ENCODE measurements at regions not wholly inside any gene's neighbourhood (a gene's known extent, or its start where the extent isn't known, plus 50 kb on each side); places are given as distances from the start of the nearest gene placed in this dataset.
A peak's percentile ranks its signal among the peaks of the same experiment; 100 is the strongest.

- no peak for TF ChIP-seq CTCF (IDR thresholded peaks at IDR 0.05)
- no peak for DNase-seq (ENCODE audit: low spot score in 2 of 2)
These were observed 1248.5 kb upstream of the LRRN3 start for GRCh38 chr7:109842386-109842785.

GRCh38 chr7:109844362-109844761 is 1246.6 kb upstream of the LRRN3 start:
- Histone ChIP-seq H3K27ac (no peak overlapping the region), H3K36me3 (no peaks in the 10 kb centered on the region), H3K4me1 (no peaks in the 10 kb centered on the region), H3K27me3 (no peaks in the 10 kb centered on the region), H3K4me3 (no peak overlapping the region), H3K9me3 (no peaks in the 10 kb centered on the region)
- intact Hi-C loops (cut with DNase I): no loop called here
- DNase-seq (ENCODE audit: low spot score in 2 of 2): no peak
- TF ChIP-seq CTCF (IDR thresholded peaks at IDR 0.05): peak in 1 of 3 experiments; percentile 28

More at GRCh38 chr7:109842386-109842785, 1248.5 kb upstream of the LRRN3 start:
- H3K36me3 ChIP-seq: no peaks in the 10 kb centered on the region
- no peaks in the 10 kb centered on the region for H3K27me3 ChIP-seq
- no peaks in the 10 kb centered on the region for H3K4me1 ChIP-seq
- no peak overlapping the region for H3K27ac ChIP-seq
- intact Hi-C loops (cut with DNase I): no loop called here
- no peak overlapping the region for H3K4me3 ChIP-seq
- H3K9me3 ChIP-seq: no peaks in the 10 kb centered on the region

DNA sequence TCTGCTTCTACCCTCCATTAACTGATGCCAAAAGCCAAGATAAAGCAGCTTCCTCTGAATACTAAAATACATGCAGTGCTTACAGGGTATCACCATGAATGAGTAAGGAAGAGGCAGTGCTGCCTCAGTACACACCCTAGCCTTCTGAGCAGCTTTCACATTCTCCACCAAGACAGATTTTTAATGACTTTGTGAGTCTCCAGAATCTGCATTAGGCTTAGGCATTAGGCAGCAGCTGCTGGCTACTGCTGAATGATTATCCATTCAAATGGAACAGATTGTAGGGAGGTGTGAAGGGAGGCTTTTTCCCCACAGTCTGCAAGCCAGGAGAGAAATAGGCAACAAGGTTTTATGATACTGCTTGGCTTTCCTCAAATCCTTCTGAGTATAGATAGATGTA is 1226.7 kb upstream of the LRRN3 start:
- H3K27ac ChIP-seq: no peak overlapping the region
- no peak for DNase-seq (ENCODE audit: low spot score in 2 of 2)
- H3K4me1 ChIP-seq: no peaks in the 10 kb centered on the region
- H3K4me3 ChIP-seq: no peak overlapping the region
- no peak for TF ChIP-seq CTCF (IDR thresholded peaks at IDR 0.05)
- no peaks in the 10 kb centered on the region for H3K9me3 ChIP-seq
- intact Hi-C loops (cut with DNase I): no loop called here
- H3K36me3 ChIP-seq: no peaks in the 10 kb centered on the region
- no peaks in the 10 kb centered on the region for H3K27me3 ChIP-seq

DNA sequence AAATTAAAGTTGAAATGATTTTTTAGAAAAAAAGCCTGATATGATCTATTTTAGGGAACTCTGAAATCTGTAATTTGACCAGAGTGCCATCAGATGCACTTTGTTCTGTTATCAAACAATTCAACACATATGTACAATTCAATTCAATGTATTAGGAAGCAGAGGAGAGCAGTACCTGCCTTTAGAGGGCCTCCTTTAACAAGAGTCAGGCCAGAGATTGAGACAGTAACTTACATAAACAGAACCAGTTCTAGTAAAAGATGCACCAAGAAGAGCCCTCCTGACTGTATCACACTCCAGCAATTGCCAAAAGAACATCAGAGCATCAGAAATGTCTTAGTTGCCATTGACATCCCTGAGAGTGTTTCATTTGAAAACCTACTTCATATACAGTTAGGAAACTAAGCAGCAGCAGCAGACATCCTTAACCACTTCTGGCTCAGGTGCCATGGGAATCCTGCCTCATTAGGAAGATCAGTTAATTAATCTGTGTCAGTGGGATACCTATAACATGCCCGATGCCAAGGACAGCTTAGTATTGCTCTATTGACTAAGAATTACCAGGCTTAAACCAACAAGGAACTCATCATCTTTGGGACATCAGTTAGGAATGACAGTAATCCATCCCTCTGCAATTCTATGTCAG is 1222.6 kb upstream of the LRRN3 start:
- DNase-seq (ENCODE audit: low spot score in 2 of 2): no peak
- TF ChIP-seq CTCF (IDR thresholded peaks at IDR 0.05): no peak
- Histone ChIP-seq H3K27me3 (no peaks in the 10 kb centered on the region), H3K36me3 (no peaks in the 10 kb centered on the region), H3K27ac (no peak overlapping the region), H3K9me3 (no peaks in the 10 kb centered on the region), H3K4me3 (no peak overlapping the region), H3K4me1 (no peaks in the 10 kb centered on the region)
- intact Hi-C loops (cut with DNase I): no loop called here

- Histone ChIP-seq H3K4me3 (no peak overlapping the region), H3K27ac (no peak overlapping the region), H3K27me3 (no peaks in the 10 kb centered on the region), H3K36me3 (no peaks in the 10 kb centered on the region), H3K4me1 (no peaks in the 10 kb centered on the region), H3K9me3 (no peaks in the 10 kb centered on the region)
- no peak for DNase-seq (ENCODE audit: low spot score in 2 of 2)
- intact Hi-C loops (cut with DNase I): no loop called here
- TF ChIP-seq CTCF (IDR thresholded peaks at IDR 0.05): no peak
These were observed 1217.6 kb upstream of the LRRN3 start for GRCh38 chr7:109873296-109873695.

Measured in ascending aorta (tissue), 2 donors.